KMS-11 (cell line): ENCODE measurements at regions not wholly inside any gene's neighbourhood (a gene's known extent, or its start where the extent isn't known, plus 50 kb on each side); places are given as distances from the start of the nearest gene placed in this dataset.

Experiments
- H2AFZ ChIP-seq: fragments of 200-600 bp; sonication (generic); 2 replicates; pipeline ENCODE4 v1.6.1; 2016; ENCODE audit warnings: antibody characterized with exemption, mixed run types, low read depth
- H3K27ac ChIP-seq: fragments of 200-600 bp; sonication (generic); 2 replicates; pipeline ENCODE4 v1.6.1; 2016; ENCODE audit warnings: mild to moderate bottlenecking, mixed run types
- H3K27me3 ChIP-seq: fragments of 200-600 bp; sonication (generic); 2 replicates; pipeline ENCODE4 v1.6.1; 2017; ENCODE audit warnings: mild to moderate bottlenecking, low read depth, mixed run types, moderate library complexity; ENCODE audit not compliant: insufficient read depth
- H3K36me3 ChIP-seq: fragments of 200-600 bp; sonication (generic); 2 replicates; pipeline ENCODE4 v1.6.1; 2017; ENCODE audit warnings: mild to moderate bottlenecking, mixed run types; ENCODE audit not compliant: insufficient read depth
- H3K4me1 ChIP-seq: fragments of 200-600 bp; sonication (generic); 2 replicates; pipeline ENCODE4 v1.6.1; 2016; ENCODE audit warnings: mild to moderate bottlenecking, low read depth, mixed run types; ENCODE audit not compliant: poor library complexity, severe bottlenecking
- H3K4me2 ChIP-seq: fragments of 200-600 bp; sonication (generic); 2 replicates; pipeline ENCODE4 v1.7.0; 2016; ENCODE audit warnings: mild to moderate bottlenecking, mixed run types
- H3K4me3 ChIP-seq: fragments of 200-600 bp; sonication (generic); IDR thresholded peaks from 2 replicates; pipeline ENCODE4 v1.6.1; 2017; ENCODE audit warnings: low read depth, low read length, mixed read lengths; ENCODE audit not compliant: insufficient read depth
- H3K79me2 ChIP-seq: fragments of 200-600 bp; sonication (generic); 2 replicates; pipeline ENCODE4 v1.6.1; 2016; ENCODE audit warnings: low read depth, mixed run types; ENCODE audit not compliant: insufficient read depth
- H3K9ac ChIP-seq: fragments of 200-600 bp; sonication (generic); 2 replicates; pipeline ENCODE4 v1.6.1; 2016; ENCODE audit warnings: mild to moderate bottlenecking, mixed run types
- H4K20me1 ChIP-seq: fragments of 200-600 bp; sonication (generic); 2 replicates; pipeline ENCODE4 v1.6.1; 2016; ENCODE audit warnings: mild to moderate bottlenecking, mixed run types; ENCODE audit not compliant: insufficient read depth
- CTCF ChIP-seq: fragments of 200-600 bp; sonication (generic); conservative IDR thresholded peaks from 2 replicates; pipeline ENCODE4 v1.6.1; 2017; ENCODE audit warnings: low read depth, mild to moderate bottlenecking, antibody characterized with exemption, low read length, moderate library complexity, mixed read lengths

GRCh38 chr7:98737176-98737575, 120.1 kb downstream of the NPTX2 start:
- H3K27ac ChIP-seq: no peak overlapping the region
- no peaks in the 10 kb centered on the region for H3K36me3 ChIP-seq
- no peak for TF ChIP-seq CTCF

GRCh38 chr7:98740643-98741042, 123.6 kb downstream of the NPTX2 start:
- Histone ChIP-seq H3K36me3 (no peaks in the 10 kb centered on the region), H3K4me3 (no peak overlapping the region), H3K79me2 (no peaks in the 10 kb centered on the region), H3K4me2 (no peak overlapping the region), H3K4me1 (no peaks in the 10 kb centered on the region), H3K9ac (no peak overlapping the region), H3K27me3 (no peaks in the 10 kb centered on the region), H3K27ac (no peak overlapping the region), H4K20me1 (no peaks in the 10 kb centered on the region), H2AFZ (no peak overlapping the region)
- TF ChIP-seq CTCF: no peak

More at GRCh38 chr7:98737176-98737575, 120.1 kb downstream of the NPTX2 start:
- no peaks in the 10 kb centered on the region for H3K79me2 ChIP-seq
- H3K4me2 ChIP-seq: no peak overlapping the region
- H3K4me3 ChIP-seq: no peak overlapping the region
- H3K4me1 ChIP-seq: no peaks in the 10 kb centered on the region
- no peak overlapping the region for H3K9ac ChIP-seq
- no peaks in the 10 kb centered on the region for H3K27me3 ChIP-seq
- no peak overlapping the region for H2AFZ ChIP-seq
- no peaks in the 10 kb centered on the region for H4K20me1 ChIP-seq

GRCh38 chr7:98745722-98746318, 124.0 kb downstream of the TMEM130 start:
- Histone ChIP-seq H3K27ac (no peak overlapping the region), H3K27me3 (no peaks in the 10 kb centered on the region), H4K20me1 (no peaks in the 10 kb centered on the region), H3K4me2 (no peak overlapping the region), H3K4me3 (no peak overlapping the region), H3K79me2 (no peaks in the 10 kb centered on the region), H3K9ac (no peak overlapping the region), H3K4me1 (no peaks in the 10 kb centered on the region), H2AFZ (no peak overlapping the region), H3K36me3 (no peaks in the 10 kb centered on the region)
- peak; percentile 91 for TF ChIP-seq CTCF

GRCh38 chr7:98748090-98748489, 121.7 kb downstream of the TMEM130 start:
- Histone ChIP-seq H3K4me3 (no peak overlapping the region), H3K4me1 (no peaks in the 10 kb centered on the region), H3K9ac (no peak overlapping the region), H3K4me2 (no peak overlapping the region), H4K20me1 (no peaks in the 10 kb centered on the region), H3K27ac (no peak overlapping the region), H3K79me2 (no peaks in the 10 kb centered on the region), H3K27me3 (no peaks in the 10 kb centered on the region), H2AFZ (no peak overlapping the region), H3K36me3 (no peaks in the 10 kb centered on the region)
- no peak for TF ChIP-seq CTCF
